DMS 273 (cell line): ENCODE measurements at regions not wholly inside any gene's neighbourhood (a gene's known extent, or its start where the extent isn't known, plus 50 kb on each side); places are given as distances from the start of the nearest gene placed in this dataset.

ENCODE experiments used
- DNase-seq: peaks from one replicate; lab custom pipeline; 2025; ENCODE audit not compliant: unreplicated experiment; lab: John Stamatoyannopoulos, UW

DNA sequence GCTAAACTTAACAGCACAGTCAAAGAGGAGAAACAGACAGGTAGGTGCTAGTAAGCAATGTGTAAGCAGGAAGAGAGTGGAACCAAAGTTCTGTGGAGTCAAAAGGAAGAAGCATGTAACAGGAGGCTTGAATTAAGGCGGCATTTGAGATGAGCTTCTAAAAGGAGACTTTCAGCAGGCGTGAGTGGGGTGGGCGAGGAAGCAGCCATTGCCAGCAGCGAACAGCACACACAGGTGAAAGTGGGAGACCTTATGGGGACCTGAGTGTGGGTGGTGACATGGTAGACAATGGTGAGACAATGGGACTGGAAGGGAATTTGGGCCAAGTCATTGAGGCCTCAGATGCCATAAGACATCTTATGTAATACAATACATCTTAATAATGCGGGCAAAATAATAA lies 195.0 kb downstream of the PAX1 start:
- DNase-seq: no peak

DNA sequence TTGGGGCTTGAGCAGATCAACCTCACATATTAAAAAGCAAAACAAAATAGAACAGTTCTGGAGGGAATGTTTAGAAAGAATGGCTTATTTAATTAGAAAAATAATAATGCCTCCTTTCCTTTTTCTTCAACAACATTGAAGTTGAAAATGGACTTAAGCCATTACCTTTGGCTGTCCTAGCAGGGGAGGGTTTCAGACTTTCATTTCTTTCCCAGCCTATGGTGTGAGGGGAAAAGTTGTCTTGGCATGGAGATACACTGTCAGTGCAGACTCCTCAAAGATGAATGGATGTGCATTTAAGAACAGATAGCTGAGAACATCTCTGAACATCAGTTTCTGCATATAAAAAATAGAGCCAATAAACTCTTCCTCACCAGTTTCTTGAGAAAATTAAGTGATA lies 169.5 kb downstream of the PAX1 start:
- DNase-seq: no peak

DNA sequence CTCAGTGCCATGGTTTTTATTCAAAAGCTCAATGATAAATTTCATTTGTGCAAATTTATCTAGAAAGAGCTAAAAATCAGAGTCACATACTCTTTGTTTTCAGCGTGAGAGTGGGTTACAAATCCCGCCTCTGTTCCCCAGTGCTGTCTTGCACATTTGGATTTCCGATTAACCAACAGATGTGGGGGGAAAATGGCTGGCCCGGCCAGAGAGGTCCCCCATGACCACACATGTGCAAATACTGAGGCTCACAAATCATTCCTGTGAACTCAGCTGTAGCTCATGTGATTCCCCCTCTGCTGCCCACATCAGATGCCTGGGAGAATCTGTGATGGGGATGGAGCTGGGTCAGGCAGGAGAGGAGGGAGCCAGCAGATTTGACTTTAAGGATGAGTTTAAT lies 168.7 kb downstream of the PAX1 start:
- no peak for DNase-seq

DNA sequence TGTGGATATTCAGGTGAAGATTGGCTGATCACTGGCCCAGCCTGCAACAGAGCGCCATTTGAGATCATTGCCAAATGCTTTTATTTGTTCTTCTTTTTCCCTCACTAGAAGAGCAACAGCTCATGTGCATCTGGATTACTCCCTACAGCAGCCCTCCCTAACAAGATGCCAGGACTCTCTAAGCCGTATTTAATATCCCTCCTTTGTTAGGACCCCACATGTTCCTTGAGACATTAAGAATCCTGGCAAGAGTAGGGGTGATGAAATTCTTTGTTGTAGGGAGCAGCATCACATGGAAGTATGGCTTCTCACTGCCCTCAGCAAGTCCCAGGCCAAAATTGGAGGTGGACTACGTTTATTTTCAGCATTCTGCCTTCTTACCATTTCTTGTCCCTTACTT lies 167.8 kb downstream of the PAX1 start:
- no peak for DNase-seq

DNA sequence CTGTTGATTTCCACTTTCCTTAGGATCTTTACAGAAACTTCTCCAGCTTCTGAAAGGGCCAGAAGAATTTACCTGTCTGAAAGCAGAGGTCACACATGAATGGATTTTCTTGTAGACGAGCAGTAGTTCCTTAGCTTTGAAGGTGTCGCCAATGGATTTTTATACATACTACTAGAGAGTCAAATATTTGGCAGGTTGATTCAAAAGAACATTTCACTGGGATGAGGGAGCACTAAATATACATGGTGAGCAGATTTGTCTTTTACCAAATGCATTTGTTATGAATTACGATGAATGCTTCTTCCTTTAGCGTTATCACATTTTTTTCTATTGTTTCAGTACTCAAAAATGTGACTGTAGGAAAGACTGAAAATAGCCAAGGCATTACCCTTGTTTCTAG lies 162.3 kb downstream of the PAX1 start:
- no peak for DNase-seq

DNA sequence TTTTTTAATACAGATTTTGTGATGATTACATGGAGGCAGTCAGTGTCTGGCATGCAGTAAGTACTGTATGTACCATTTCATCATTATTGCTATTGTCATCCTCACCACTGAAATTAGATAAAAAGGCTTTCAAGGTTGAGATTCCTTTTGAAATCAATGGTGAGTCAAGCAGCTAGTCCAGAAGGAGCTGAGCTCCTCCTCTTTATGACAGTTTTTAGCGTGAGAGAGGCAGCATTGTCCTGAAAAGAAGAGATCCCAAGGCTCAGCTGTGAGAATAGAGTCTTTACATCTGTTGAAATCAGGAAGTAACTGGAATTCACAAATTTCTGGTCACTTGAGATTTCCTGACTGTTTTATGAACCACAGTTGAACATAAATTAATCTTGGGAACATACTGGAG lies 161.9 kb downstream of the PAX1 start:
- DNase-seq: no peak

DNA sequence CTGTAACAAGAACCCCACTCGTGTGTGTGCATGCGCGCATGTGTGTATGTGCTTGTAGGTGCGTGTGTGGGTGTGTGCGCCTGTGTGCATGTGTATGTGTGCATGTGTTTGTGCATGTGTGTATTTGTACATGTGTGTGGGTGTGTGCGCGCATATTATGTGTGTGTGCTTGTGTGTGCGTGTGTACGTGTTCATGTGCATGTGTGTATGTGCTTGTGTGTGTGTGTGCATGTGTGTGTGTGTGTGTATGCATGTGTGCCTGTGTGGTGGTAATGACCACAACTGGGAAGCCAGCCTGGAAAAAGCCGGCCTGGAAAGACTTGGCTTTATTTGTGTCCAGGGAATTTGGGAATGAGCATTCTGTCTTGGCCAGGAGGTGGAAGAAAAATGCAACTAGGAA lies 157.5 kb downstream of the PAX1 start:
- DNase-seq: no peak

DNA sequence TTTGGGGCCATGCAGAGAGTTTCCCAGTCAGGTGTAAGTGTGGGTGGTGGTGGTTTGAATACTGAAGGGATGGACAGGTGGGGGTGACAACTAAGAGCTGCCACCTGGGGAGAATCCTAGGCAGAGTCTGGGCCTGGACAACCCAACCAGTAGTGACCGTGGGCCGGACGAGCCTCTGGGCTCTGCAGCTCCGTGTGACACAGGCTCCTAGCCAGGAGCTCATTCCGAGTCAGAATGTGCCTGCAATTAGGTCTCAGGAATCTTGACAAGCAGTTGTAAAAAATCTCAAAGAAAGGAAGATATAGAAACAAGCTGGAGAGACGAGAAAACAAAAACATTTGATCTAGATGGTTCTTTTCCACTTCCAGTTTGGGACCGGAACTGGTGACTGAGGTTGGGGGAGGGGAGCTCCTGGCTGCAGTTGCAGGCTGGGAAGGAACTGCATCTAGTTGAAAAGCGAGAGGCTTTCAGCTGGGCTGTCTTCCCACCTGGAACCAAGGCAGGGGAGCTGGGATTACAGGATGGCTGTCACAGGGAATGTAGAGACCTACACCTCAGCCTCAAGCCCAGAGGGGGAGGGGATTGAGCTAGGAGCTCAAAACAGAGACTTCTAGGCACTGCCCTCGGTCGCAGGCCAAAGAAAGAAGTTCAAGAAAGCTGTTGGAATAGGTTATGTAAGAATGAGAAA lies 156.9 kb downstream of the PAX1 start:
- no peak for DNase-seq

DNA sequence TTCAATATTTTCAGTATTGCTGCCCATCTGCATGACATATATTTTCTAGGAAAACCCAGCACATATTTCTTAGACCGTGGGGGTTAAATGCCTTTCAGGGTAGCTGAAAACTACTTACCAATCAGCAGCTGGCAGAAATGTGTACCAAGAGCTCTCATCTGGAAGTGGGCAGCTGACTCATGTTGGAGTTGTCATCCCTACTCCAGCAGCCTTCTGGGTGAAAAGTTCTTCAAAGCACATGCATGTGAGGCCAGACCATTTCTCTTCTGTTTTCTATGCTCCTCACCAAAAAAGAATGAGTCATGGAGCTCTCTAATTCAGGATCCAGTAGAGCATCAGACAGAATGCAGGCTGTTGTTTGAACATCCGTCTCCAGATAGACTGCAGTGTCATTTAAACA lies 135.5 kb downstream of the PAX1 start:
- no peak for DNase-seq

DNA sequence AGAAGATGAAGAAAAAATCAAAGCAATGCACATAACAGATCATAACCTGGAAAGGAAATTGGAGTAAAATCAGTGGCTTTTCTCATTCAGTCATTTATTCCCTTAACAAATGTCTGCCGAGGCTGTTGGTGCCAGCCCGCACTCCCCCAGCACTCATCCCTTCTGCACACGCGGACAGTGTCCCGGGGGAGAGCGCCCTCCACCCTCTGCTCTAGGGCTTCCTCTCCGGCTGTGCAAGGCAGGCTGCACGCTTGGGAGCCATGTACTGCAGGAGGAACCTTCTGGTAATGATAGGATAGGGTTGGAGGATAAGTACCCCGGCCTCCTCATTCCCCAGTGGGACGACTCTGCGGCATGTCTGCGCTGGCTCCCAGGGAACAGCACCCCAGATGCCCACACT lies 134.5 kb downstream of the PAX1 start:
- peak; percentile 15 for DNase-seq

DNA sequence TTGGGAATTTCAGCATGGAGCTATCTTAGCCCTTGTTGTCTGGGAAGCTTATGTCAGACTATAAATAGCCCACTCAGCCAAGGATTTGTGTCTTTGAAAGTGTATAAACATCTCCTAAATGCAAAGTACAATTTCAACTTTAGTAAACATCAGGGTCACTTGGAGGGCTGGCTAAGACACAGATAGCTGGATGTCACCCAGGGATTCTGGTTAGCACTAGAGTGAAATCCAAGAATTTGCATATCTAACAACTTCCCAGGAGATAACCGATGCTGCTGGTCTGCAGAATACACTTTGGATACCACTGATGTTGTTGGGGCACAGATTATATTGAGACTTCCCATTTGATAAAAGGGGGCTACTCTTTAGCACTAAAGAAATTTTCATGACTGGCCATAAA lies 130.9 kb downstream of the PAX1 start:
- no peak for DNase-seq

DNA sequence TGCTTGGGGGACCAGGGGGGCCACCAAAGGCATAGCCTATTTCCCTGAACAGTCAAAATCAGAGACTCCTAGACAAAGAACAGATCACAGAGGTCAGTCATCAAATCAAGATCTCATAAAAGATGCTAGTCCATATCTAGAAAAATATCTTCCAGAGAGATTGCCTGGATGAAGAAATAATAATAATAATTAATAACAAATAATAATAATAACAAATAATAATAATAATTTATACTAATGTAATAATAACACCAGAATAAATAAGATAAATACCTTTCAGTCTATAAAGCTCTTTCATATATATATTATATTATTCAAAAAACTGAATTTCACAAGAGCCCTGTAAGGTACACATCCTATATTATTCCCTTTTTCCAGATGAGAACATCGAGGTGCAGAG lies 129.6 kb downstream of the PAX1 start:
- DNase-seq: no peak

DNA sequence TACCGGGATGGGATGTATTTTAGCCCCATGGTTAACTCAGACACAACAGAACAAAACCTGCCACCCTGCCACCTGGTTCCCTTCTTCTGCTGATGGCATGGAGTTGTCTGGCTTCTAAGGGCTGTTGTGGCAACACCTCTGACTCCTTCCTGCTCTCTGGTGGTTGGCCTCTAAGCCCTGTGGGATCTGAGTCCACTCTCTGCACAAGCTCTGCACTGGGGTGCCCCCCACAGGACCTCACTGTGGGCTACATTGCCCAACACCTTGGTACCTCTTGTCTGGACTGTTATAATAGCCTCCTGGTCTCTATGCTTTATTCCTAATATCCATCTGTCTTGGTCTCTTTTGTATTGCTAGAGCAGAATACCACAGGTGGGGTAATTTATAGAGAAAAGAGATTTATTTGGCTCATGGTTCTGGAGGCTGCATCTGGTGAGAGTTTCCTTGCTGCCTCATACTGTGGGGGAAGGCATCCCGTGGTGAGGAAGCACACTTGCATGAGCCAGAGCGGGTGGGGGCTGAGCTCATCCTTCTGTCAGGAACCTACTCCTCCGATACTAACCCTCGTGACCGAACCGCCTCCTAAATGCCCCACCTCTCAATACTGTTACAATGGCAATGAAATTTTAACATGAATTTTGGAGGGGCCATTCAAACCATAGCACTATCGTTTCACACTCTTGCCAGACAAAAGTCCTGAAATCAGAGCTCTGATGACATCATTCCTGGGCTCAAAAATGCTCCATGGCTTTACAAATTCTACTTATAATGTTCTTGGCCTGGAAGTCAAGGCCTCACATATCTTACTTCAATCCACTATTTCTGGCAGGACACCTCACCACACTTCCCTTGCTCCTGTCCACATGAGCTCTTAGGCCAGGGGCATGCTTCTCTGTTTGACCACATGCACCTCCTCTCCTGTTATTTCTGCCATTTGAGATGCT lies 127.2 kb downstream of the PAX1 start:
- peak; percentile 48 for DNase-seq

DNA sequence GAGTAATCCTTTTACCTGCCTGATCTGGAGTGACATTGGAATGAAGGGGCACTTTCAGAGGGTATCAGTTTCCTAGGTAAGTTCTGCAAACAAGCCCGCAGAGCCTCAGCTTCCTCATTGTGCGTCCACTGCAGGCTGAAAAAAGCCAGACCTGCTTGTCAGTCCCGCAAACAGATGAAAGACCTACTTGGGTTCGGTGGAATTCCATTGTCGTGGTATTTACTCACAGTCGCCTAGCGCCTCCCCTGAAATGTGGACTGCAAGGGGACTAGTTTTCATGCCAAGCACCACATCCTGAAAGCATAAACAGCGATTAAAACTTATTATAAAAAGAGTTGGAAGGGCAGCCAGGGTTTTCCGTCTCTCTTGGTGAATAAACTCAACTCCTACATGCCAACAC lies 121.5 kb downstream of the PAX1 start:
- no peak for DNase-seq

DNA sequence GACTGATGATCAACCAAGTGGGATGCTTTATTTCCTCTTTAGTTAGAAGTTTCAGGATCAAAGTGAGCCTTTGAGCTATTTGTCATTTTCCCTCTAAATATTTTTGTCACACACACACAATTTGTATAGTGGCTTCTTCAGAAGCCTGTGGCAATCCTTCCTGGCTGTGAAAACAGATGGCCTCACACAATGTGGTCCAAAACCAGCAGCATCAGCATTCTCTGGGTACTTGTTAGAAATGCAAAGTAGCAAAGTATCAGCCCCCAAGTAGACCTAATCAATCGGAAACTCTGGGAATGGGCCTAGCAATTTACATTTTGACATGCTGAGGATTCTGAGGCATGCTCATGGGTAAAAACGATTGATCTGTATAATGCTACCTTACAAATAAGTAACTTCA lies 115.9 kb downstream of the PAX1 start:
- peak; percentile 43 for DNase-seq

DNA sequence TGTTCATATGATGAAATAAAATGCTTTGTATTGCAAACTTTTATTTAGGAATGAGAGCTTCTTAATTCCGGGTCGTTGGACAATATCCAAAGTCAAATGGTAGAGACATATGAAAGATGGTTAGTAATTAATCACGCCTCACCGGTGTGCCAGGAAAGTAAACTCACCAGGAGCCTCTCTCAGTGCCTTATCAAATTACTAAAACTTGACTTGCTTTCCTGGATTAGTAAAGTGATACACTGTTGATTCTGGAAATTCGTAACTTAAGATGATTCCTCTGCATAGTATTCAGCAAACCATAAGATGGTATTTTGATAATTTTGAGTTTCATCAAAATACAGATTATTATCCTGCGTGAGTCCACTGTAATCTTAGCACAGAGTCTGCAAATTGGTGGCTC lies 115.2 kb downstream of the PAX1 start:
- DNase-seq: peak; percentile 65

DNA sequence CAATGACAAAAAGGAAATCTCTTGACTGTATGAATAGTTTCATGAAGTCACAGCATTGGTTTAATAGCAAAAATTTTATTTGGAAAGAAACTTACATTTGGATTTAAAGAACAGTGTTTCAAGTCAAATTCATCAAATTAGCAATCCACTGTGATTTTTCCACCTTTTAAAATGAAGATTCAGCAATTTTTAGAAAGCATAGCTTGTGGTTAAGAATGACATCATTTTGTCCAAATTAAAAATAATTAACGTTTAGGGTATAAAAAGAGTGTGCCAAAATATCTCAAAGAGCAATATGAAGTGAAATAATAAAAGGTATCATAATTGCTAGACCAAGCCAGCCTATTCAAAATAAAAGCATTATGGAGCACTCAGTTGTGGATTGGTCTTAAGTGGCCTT lies 114.6 kb downstream of the PAX1 start:
- DNase-seq: no peak

DNA sequence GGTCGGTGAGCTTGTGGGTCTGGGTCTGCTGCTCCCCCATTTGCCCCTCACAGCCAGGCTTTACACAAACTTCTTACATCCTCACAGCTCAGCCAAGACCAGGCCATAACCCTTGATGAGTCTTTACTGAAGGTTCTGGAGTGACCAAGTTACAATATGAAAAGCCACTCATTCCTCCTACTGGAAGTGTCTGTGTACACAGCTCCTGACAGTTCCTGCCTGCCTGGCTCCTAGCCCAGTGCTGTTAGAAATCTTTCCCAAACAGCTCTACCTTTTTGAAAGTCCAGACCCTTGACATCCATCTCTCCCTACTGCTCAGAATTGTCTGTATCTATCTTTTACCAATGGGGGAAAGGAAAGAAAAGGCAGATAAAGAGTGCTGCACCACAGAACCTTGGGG lies 106.9 kb downstream of the PAX1 start:
- DNase-seq: peak; percentile 5

DNA sequence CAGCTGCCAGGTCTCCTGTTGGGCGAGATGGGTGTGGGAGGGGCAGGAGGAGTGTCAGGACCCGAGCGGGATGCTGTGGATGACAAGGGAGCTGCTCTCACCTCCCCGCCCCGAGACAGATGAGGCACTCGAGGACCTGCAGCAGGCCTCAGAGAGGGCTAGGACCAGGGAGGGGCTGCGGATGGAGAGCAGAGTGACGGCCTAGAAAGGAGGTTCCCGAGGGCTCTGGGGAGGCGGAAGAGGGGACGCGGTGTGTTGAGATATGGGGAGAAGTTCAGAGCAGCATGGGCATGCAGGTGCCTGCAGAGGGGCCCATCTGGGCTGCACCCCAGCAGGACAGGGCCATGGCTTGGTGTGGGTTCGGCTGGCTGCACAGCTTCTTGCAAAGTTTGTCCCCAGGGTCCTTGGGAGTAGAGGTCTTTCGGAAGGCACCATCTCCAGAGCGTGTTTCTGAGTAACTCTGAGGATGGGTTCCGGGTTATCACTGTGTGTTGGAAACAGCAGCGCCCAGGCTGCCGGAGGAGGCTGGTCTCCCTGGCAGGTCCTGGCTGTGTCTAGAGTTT lies 104.6 kb downstream of the PAX1 start:
- DNase-seq: no peak

DNA sequence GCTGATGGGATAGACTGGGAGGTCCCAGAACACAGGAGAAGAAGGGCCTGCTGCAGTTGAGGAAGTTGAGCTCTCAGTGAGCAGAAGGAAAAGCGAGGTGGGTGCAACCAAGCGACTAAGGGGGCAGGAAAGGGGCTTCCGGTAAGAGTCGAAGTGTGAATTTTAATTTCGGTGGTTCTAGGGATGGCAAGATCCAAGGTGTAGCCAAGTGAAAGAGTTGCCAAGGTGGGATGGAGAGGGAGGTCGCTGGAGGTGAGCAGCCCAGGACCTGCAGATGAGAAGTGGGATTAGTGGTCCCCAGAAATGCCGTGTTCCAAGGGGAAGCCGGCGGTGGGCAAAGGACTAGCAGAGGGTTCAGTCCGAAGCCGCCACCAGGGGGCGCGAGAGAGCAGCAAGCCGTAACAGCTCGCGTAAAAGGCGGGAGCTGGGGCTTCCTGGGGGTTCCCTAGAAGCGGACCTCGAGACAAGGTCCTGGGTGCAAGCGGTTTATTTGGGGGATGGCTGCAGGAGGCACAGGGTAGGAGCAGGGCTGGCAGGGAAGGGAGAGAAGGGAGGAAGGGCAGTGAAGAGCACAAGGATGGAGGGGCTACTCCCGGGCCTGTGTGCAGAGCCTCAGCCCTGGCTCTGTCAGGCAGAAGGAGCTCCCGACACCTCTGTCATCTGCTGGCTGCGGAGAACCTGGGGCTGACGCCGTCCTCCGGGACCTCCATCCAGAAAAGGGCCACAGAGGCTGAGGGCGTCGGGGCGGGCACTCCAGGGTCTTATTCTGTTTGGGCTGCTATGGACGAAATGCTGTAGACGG lies 103.6 kb downstream of the PAX1 start:
- DNase-seq: peak; percentile 14

DNA sequence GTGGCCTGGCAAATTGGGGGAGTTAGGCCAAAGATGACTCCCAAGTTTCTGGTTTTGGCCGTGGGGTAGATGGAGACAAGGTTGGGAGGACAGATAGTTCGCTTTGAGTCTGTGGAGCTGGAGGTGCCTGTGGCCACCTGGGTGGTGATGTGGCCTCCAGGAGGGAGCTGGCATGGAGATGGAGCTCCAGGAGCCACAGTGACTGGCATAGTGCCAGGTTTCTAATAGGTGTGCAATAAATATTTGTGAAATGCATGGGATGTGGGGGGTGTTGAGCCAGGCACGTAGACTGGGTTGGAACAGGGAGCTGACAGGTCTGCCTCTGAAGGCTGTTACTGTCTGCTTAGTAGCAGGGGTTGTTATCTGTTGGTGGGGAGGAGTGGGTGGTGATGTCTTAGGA lies 102.7 kb downstream of the PAX1 start:
- no peak for DNase-seq
